ENCODE measurements at regions not wholly inside any gene's neighbourhood (a gene's known extent, or its start where the extent isn't known, plus 50 kb on each side); places are given as distances from the start of the nearest gene placed in this dataset.

- no peak for DNase-seq
Observed at GRCh38 chr3:162138509-162138908, 641.9 kb downstream of the OTOL1 start.

- no peak for DNase-seq
Observed at GRCh38 chr3:162139841-162140240, 643.2 kb downstream of the OTOL1 start.

- no peak for DNase-seq
Observed at GRCh38 chr3:162141272-162141791, 644.7 kb downstream of the OTOL1 start.

- no peak for DNase-seq
Observed at GRCh38 chr3:162142511-162142910, 645.9 kb downstream of the OTOL1 start.

- DNase-seq: no peak
Observed at GRCh38 chr3:162143180-162143579, 646.6 kb downstream of the OTOL1 start.

- no peak for DNase-seq
Observed at GRCh38 chr3:162147996-162148395, 651.4 kb downstream of the OTOL1 start.

GRCh38 chr3:162150790-162151189 lies 654.2 kb downstream of the OTOL1 start:
- DNase-seq: no peak

GRCh38 chr3:162152636-162153035 lies 656.0 kb downstream of the OTOL1 start:
- no peak for DNase-seq

GRCh38 chr3:162161595-162161994 lies 665.0 kb downstream of the OTOL1 start:
- no peak for DNase-seq

- no peak for DNase-seq
Observed at GRCh38 chr3:162165346-162165745, 668.7 kb downstream of the OTOL1 start.

GRCh38 chr3:162166543-162166942 lies 669.9 kb downstream of the OTOL1 start:
- no peak for DNase-seq

- no peak for DNase-seq
Observed at GRCh38 chr3:162168715-162169114, 672.1 kb downstream of the OTOL1 start.

- DNase-seq: no peak
Observed at GRCh38 chr3:162170581-162170980, 674.0 kb downstream of the OTOL1 start.

GRCh38 chr3:162171970-162172369 lies 675.4 kb downstream of the OTOL1 start:
- no peak for DNase-seq

GRCh38 chr3:162175145-162175544 lies 678.5 kb downstream of the OTOL1 start:
- no peak for DNase-seq

GRCh38 chr3:162175878-162176277 lies 679.3 kb downstream of the OTOL1 start:
- DNase-seq: no peak

- DNase-seq: no peak
Observed at GRCh38 chr3:162183440-162183839, 686.8 kb downstream of the OTOL1 start.

- DNase-seq: no peak
Observed at GRCh38 chr3:162192340-162193029, 695.9 kb downstream of the OTOL1 start.

GRCh38 chr3:162193148-162194095 lies 696.8 kb downstream of the OTOL1 start:
- no peak for DNase-seq

- no peak for DNase-seq
Observed at GRCh38 chr3:162195147-162195546, 698.5 kb downstream of the OTOL1 start.

- DNase-seq: no peak
Observed at GRCh38 chr3:162196964-162197363, 700.4 kb downstream of the OTOL1 start.

GRCh38 chr3:162200836-162201235 lies 704.2 kb downstream of the OTOL1 start:
- DNase-seq: no peak

- no peak for DNase-seq
Observed at GRCh38 chr3:162206648-162207047, 710.0 kb downstream of the OTOL1 start.

- DNase-seq: no peak
Observed at GRCh38 chr3:162211470-162211869, 714.9 kb downstream of the OTOL1 start.
